ENCODE measurements at regions not wholly inside any gene's neighbourhood (a gene's known extent, or its start where the extent isn't known, plus 50 kb on each side); places are given as distances from the start of the nearest gene placed in this dataset.

DNA sequence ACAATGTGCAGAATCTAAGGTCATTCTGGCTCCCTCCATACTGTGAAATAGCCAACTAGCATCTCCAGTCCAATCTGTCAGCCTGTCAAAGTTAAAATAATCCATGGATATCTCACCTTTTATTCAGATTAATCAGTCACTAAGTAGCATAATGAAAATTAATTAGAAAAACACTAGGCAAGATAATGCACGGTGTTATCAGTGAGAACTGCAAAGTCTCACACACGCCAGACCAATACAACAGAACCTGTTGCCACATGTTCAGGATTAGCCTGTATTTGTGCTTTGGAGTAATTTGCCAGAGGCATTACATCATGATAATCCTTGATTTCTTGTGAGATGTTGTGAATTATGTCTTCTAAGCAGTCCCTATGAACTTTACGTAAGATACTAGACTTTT is 820.4 kb upstream of the ALCAM start:
- DNase-seq: no peak

GRCh38 chr3:104547031-104547430 is 819.7 kb upstream of the ALCAM start:
- no peak for DNase-seq

DNA sequence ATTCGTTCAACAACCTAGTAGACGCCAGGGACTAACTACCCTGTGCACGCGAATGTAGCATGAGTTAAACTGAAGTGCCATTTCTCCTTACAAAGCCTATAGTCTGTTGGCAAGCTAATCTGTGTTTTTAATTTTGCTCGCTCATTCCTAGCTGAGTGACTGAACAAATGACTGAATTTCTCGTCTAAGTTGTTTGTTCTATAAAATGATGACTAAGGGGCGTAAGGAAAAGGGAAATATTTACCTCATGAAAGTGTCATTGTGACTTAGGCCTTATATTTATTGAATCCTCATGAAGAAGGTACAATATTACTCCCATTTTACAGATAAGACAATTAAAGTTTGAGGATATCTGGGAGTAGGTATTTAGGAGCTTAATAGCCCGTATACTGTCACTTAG is 818.3 kb upstream of the ALCAM start:
- DNase-seq: no peak

- DNase-seq: no peak
Measured at GRCh38 chr3:104549099-104549714, 817.5 kb upstream of the ALCAM start.

DNA sequence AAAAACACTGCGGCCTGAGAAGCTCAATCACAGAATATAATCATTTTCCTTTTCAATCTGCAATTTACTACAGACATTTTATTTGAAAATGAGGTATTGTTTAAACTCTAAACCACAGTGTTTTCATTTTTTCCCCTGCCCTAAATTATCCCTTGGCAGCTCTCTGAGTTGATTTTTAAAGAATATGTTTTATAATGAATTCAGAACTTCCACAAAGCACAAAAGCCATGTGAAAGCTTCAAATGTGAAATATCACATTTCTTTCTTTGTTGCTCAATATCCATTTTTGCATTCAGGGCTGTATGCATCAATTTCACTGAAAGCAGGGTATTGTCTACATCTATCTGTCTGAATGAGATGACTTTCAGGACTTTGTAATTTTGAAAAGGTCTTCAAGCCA is 813.6 kb upstream of the ALCAM start:
- no peak for DNase-seq

DNA sequence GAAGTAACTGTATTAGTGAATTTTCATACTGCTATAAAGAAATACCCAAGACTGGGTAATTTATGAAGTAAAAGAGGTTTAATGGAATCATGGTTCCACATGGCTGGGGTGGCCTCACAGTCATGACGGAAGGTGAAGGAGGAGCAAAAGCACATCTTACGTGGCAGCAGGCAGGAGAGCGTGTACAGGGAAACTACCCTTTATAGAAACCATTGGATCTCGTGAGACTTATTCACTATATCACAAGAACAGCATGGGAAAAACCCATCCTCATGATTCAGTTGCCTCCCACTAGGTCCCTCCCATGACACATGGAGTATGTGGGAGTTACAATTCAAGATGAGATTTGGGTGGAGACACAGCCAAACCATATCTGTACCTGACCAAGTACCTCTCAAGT is 812.3 kb upstream of the ALCAM start:
- no peak for DNase-seq

GRCh38 chr3:104555728-104556127 is 811.0 kb upstream of the ALCAM start:
- no peak for DNase-seq

GRCh38 chr3:104556372-104557078 is 810.2 kb upstream of the ALCAM start:
- no peak for DNase-seq

- no peak for DNase-seq
Measured at GRCh38 chr3:104561324-104561723, 805.4 kb upstream of the ALCAM start.

- DNase-seq: peak; percentile 5 to 10
Measured at GRCh38 chr3:104564045-104564643, 802.6 kb upstream of the ALCAM start.

DNA sequence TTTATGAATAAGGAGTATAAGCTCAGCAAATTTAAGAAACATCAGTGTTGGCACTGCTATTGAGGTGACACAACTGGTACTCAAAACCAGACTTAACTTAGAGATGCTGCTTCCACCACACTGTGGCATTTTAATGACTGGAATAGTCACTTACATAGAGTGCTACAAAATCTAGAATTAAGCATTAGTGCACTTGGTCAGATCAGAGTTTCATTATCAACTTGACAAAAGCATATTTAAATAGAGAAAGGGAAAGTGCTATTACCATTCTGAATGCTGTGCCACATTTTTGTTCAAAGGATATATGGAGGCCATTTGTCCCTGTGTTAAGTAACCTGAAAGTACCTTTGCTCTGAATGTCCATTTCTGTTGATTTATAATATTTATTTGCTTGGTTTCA is 800.7 kb upstream of the ALCAM start:
- no peak for DNase-seq

DNA sequence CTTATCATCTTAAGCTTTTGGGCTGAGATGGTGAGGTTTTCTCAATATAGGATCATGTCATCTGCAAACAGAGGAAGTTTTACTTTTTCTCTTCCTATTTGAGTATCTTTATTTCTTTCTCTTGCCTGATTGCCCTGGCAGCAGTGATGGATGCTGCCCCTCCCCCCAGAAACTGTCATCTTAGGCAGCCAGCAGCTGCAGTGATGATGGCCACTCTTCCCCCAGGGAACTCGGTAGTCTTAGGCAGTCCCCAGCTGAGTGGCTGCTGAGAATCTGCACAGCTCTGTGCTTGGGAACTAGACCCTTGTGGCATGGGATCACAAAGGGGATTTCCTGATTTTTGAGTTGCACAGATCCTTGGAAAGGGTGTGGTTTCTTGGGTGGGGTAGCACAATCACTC is 791.1 kb upstream of the ALCAM start:
- no peak for DNase-seq

GRCh38 chr3:104578558-104578957 is 788.2 kb upstream of the ALCAM start:
- DNase-seq: no peak

DNA sequence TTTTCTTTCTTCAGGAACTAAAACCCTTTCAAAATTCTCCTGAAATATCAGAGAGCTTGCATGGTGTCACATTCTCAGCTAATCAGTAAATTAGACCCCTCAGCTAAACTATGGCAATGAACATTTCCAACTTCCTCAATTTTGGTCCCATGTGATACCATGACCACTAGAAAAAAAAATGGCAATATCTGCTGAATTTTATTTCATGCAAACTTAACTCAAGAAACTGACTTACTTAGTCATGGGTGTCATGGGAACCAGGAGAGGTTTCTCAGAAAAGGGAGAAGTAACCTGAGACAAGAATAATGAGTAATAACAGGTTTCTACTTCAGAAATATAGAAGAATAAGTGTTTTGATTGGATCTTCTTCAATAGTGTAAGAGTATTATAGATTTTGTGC is 784.6 kb upstream of the ALCAM start:
- no peak for DNase-seq

GRCh38 chr3:104584682-104585081 is 782.0 kb upstream of the ALCAM start:
- DNase-seq: no peak

GRCh38 chr3:104586344-104586743 is 780.4 kb upstream of the ALCAM start:
- DNase-seq: no peak

DNA sequence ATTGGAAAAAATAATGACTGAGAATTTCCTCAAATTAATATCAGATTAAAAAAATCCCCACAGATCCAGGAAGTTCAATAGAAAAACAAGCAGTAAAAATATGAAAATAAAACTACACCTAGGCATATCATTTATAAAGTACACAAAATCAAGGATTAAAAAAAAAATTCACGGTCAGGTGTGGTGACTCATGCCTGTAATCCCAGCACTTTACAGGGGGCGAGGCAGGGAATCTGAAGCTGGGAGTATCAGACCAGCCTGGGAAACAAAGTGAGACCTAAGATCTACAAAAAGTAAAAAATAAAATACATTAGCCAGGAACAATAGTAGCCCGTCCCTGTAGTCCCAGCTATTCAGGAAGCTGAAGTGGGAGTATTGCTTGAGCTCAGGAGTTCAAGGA is 778.3 kb upstream of the ALCAM start:
- no peak for DNase-seq

GRCh38 chr3:104591776-104592175 is 774.9 kb upstream of the ALCAM start:
- DNase-seq: no peak

DNA sequence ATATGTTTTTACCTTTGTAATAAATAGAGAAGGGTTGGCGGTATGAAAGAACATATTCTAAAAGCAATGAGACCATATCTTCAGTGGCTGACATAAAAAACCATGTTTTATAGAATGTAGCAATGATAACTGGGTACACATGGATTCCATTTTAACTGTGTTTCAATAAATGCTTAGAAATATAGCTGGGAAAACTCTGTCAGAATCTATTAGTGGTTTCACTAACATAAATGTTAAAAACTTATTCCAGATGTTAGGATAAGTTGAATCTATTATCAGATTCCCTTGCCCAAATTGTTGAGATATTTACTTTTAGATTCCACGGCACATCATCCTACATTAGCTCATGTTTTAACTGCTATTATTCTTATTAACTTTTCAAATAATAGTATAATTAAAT is 772.2 kb upstream of the ALCAM start:
- no peak for DNase-seq

GRCh38 chr3:104596054-104596453 is 770.7 kb upstream of the ALCAM start:
- DNase-seq: no peak

- DNase-seq: peak in 1 of 2 donors; percentile 23
Measured at GRCh38 chr3:104596551-104596950, 770.2 kb upstream of the ALCAM start.

- DNase-seq: no peak
Measured at GRCh38 chr3:104598848-104599511, 767.7 kb upstream of the ALCAM start.

- peak in 1 of 2 donors; percentile 7 for DNase-seq
Measured at GRCh38 chr3:104604326-104605010, 762.2 kb upstream of the ALCAM start.
